ENCODE measurements at regions not wholly inside any gene's neighbourhood (a gene's known extent, or its start where the extent isn't known, plus 50 kb on each side); places are given as distances from the start of the nearest gene placed in this dataset.

- no peak overlapping the region for H3K4me3 Mint-ChIP-seq
- CTCF ChIA-PET: no interaction called here
- intact Hi-C loops (cut with micrococcal nuclease): no loop called here
- H3K4me1 Mint-ChIP-seq (ENCODE audit: low read depth): no peaks in the 10 kb centered on the region
- no peak for TF ChIP-seq CTCF (IDR thresholded peaks at IDR 0.05)
- no peaks in the 10 kb centered on the region for H3K36me3 Mint-ChIP-seq (ENCODE audit: low read depth)
- DNase-seq (no peak), ATAC-seq (no peak)
- POLR2A ChIA-PET: no interaction called here
- no peak overlapping the region for H3K27ac Mint-ChIP-seq
- H3K27me3 Mint-ChIP-seq: no peaks in the 10 kb centered on the region
- H3K9me3 Mint-ChIP-seq: no peaks in the 10 kb centered on the region
These were observed 263.2 kb downstream of the MEIS1 start for GRCh38 chr2:66698091-66698490.

GRCh38 chr2:66698576-66699239 is 263.8 kb downstream of the MEIS1 start:
- H3K27ac Mint-ChIP-seq: no peak overlapping the region
- ChIA-PET POLR2A (no interaction called here), CTCF (no interaction called here)
- ATAC-seq (no peak), DNase-seq (no peak)
- no peaks in the 10 kb centered on the region for H3K9me3 Mint-ChIP-seq
- H3K27me3 Mint-ChIP-seq: no peaks in the 10 kb centered on the region
- intact Hi-C loops (cut with micrococcal nuclease): no loop called here
- H3K36me3 Mint-ChIP-seq (ENCODE audit: low read depth): no peaks in the 10 kb centered on the region
- H3K4me1 Mint-ChIP-seq (ENCODE audit: low read depth): no peaks in the 10 kb centered on the region
- no peak overlapping the region for H3K4me3 Mint-ChIP-seq
- no peak for TF ChIP-seq CTCF (IDR thresholded peaks at IDR 0.05)

GRCh38 chr2:66699416-66699792 is 264.5 kb downstream of the MEIS1 start:
- TF ChIP-seq CTCF (IDR thresholded peaks at IDR 0.05): no peak
- intact Hi-C loops (cut with micrococcal nuclease): no loop called here
- Mint-ChIP-seq H3K4me3 (no peak overlapping the region), H3K9me3 (no peaks in the 10 kb centered on the region), H3K27me3 (no peaks in the 10 kb centered on the region), H3K4me1 (ENCODE audit: low read depth) (no peaks in the 10 kb centered on the region), H3K27ac (no peak overlapping the region), H3K36me3 (ENCODE audit: low read depth) (no peaks in the 10 kb centered on the region)
- ATAC-seq (no peak), DNase-seq (no peak)
- ChIA-PET POLR2A (no interaction called here), CTCF (no interaction called here)

- no peak for TF ChIP-seq CTCF (IDR thresholded peaks at IDR 0.05)
- Mint-ChIP-seq H3K4me3 (no peak overlapping the region), H3K36me3 (ENCODE audit: low read depth) (no peaks in the 10 kb centered on the region), H3K9me3 (no peaks in the 10 kb centered on the region), H3K27me3 (no peaks in the 10 kb centered on the region), H3K27ac (no peak overlapping the region), H3K4me1 (ENCODE audit: low read depth) (no peaks in the 10 kb centered on the region)
- ChIA-PET CTCF (no interaction called here), POLR2A (no interaction called here)
- intact Hi-C loops (cut with micrococcal nuclease): no loop called here
- ATAC-seq (no peak), DNase-seq (no peak)
These were observed 265.1 kb downstream of the MEIS1 start for GRCh38 chr2:66699793-66700676.

GRCh38 chr2:66700677-66701066 is 265.7 kb downstream of the MEIS1 start:
- POLR2A ChIA-PET: no interaction called here
- intact Hi-C loops (cut with micrococcal nuclease): no loop called here
- DNase-seq (no peak), ATAC-seq (no peak)
- Mint-ChIP-seq H3K4me1 (ENCODE audit: low read depth) (no peaks in the 10 kb centered on the region), H3K9me3 (no peaks in the 10 kb centered on the region), H3K27ac (no peak overlapping the region), H3K27me3 (no peaks in the 10 kb centered on the region), H3K4me3 (no peak overlapping the region), H3K36me3 (ENCODE audit: low read depth) (no peaks in the 10 kb centered on the region)
- no peak for TF ChIP-seq CTCF (IDR thresholded peaks at IDR 0.05)
- CTCF ChIA-PET: no interaction called here

All from activated CD8-positive, alpha-beta T cell treated with anti-CD3 and anti-CD28 coated beads for 36 hours (primary cell).